Ishikawa (cell line): ENCODE measurements at regions not wholly inside any gene's neighbourhood (a gene's known extent, or its start where the extent isn't known, plus 50 kb on each side); places are given as distances from the start of the nearest gene placed in this dataset.

Experiments
- CEBPB ChIP-seq: IDR thresholded peaks from 2 replicates; pipeline ENCODE4 v1.6.1; 2012
- CREB1 ChIP-seq: IDR thresholded peaks from 2 replicates; pipeline ENCODE4 v1.6.1; 2012; ENCODE audit warnings: low read depth
- EGR1 ChIP-seq: IDR thresholded peaks from 2 replicates; pipeline ENCODE4 v1.6.1; 2012
- EP300 ChIP-seq: IDR thresholded peaks from 2 replicates; pipeline ENCODE4 v1.6.1; 2012; ENCODE audit warnings: borderline replicate concordance
- FOXM1 ChIP-seq: IDR thresholded peaks from 2 replicates; pipeline ENCODE4 v1.6.1; 2012; ENCODE audit warnings: low read depth, borderline replicate concordance
- NFIC ChIP-seq: IDR thresholded peaks from 2 replicates; pipeline ENCODE4 v1.6.1; 2012
- RAD21 ChIP-seq: IDR thresholded peaks from 2 replicates; pipeline ENCODE4 v1.6.1; 2012; ENCODE audit warnings: low read depth
- REST ChIP-seq: IDR thresholded peaks from 2 replicates; pipeline ENCODE4 v1.6.1; 2012; ENCODE audit warnings: low read depth, mild to moderate bottlenecking
- TAF1 ChIP-seq: IDR thresholded peaks from 2 replicates; pipeline ENCODE4 v1.6.1; 2012; ENCODE audit warnings: low read depth, mild to moderate bottlenecking
- TCF12 ChIP-seq: IDR thresholded peaks from 2 replicates; pipeline ENCODE4 v1.6.1; 2012; ENCODE audit warnings: low read depth
- TEAD4 ChIP-seq: IDR thresholded peaks from 2 replicates; pipeline ENCODE4 v1.6.1; 2012
- USF1 ChIP-seq: IDR thresholded peaks from 2 replicates; pipeline ENCODE4 v1.6.1; 2012
- YY1 ChIP-seq: IDR thresholded peaks from 2 replicates; pipeline ENCODE4 v1.6.1; 2012; ENCODE audit warnings: low read depth
- ZBTB7A ChIP-seq: IDR thresholded peaks from 2 replicates; pipeline ENCODE4 v1.6.1; 2012; ENCODE audit warnings: low read depth
- TF ChIP-seq, protein P1 (sequence below): IDR thresholded peaks from 2 replicates; pipeline ENCODE4 v1.6.1; 2012

DNA sequence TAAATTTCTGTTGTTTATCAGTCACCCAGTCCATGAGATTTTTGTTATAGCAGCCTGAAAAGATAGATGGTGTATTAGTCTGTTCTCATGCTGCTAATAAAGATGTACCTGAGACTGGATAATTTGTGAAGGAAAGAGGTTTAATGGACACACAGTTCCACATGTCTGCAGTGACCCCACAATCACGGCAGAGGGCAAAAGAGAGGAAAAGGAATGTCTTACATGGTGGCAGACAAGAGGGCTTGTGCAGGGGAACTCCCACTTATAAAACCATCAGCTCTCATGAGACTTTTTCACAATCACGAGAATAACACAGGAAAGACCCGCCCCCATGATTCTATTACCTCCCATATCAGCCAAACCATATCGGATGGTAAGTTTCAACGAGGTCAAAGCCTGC is 309.2 kb downstream of the LIG4 start:
- TF ChIP-seq YY1 (no peak), REST (no peak), NFIC (no peak), FOXM1 (no peak), CEBPB (no peak)

DNA sequence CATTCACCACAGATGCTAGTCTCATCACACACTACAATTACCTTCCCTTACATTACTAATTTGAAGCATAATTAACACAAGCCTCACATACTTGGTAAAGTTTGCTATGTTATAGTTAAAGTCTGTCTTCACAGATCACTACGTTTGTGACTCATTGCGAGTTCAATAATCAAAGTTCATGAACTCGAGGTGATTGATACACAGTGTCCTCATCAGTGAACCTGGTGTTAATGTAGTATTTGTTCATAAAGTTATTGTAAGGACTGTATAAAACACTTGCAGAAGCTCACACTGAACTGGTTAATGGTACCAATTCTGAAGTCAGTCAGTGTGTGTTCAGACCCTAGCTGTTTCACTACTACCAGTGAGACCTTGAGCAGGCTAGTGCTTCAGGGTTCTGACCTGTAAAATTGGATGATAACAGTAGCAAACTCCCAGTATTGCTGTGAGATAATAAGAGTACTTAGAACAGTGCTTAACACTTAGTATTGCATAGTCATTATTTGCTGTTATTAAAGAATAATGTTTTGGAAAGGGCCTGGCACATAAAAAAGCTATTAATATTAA is 313.3 kb downstream of the LIG4 start:
- TF ChIP-seq TCF12 (no peak), CEBPB (no peak), TEAD4 (no peak), TAF1 (no peak), FOXM1 (no peak), NFIC (no peak), ZBTB7A (no peak), RAD21 (no peak), USF1 (no peak), YY1 (no peak)

- TF ChIP-seq CREB1 (no peak), TEAD4 (no peak), USF1 (no peak), REST (no peak), TCF12 (no peak), TAF1 (no peak)
Measured at GRCh38 chr13:107901230-107901629, 314.1 kb downstream of the LIG4 start.

GRCh38 chr13:107900775-107901174 is 314.6 kb downstream of the LIG4 start:
- TF ChIP-seq TCF12 (no peak), FOXM1 (no peak), NFIC (no peak), YY1 (no peak), CEBPB (no peak), CREB1 (no peak), ZBTB7A (no peak), TEAD4 (no peak), REST (no peak), EP300 (no peak), USF1 (no peak), RAD21 (no peak), EGR1 (no peak), TAF1 (no peak)
- TF ChIP-seq, protein P1, sequence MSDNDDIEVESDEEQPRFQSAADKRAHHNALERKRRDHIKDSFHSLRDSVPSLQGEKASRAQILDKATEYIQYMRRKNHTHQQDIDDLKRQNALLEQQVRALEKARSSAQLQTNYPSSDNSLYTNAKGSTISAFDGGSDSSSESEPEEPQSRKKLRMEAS, result no peak

DNA sequence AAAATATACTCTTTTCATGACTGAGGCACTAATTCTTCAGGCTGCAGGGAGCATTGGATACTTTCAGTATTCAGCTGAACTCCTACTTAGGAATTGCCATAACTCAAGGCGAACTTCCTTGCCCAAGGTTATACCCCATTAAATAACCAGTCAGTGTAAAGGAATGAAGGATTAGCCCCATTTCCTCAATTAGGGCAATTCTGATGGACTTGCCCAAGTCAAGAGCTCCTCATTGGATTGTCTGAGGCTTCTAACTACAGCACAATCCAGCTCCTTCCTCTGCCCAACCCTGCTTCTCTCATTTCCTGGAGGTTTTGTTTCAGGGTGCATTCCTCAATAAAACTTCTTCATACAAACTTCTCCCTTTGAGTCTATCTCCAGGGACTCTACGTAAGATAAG is 329.2 kb downstream of the LIG4 start:
- TF ChIP-seq REST (no peak), EGR1 (no peak), TAF1 (no peak), ZBTB7A (no peak), RAD21 (no peak), CREB1 (no peak), YY1 (no peak), USF1 (no peak)
